HCT116 (cell line): ENCODE measurements at regions not wholly inside any gene's neighbourhood (a gene's known extent, or its start where the extent isn't known, plus 50 kb on each side); places are given as distances from the start of the nearest gene placed in this dataset.

Experiments used
- ATAC-seq: fragments of 200-7000 bp; cut with Tn5 transposase; 2 replicates; pipeline ENCODE4 v1.9.1; 2020; ENCODE audit warnings: mild to moderate bottlenecking, moderate library complexity
- BruUV-seq: library from RNA; stranded (reverse); fragments of 400-500 nt; replicated peaks from 2 replicates; lab custom pipeline; 2021; lab: Mats Ljungman, UMichigan
- CTCF ChIA-PET: fragments of 300-600 bp; sonication (Branson Sonifier 250); formaldehyde crosslinking; loops from one replicate; lab custom pipeline; 2021; ENCODE audit warnings: antibody characterized with exemption; lab: Charles Lee
- POLR2A ChIA-PET: fragments of 300-600, 350-600 bp; sonication (Branson Sonifier 250); formaldehyde crosslinking; loops from one replicate; lab custom pipeline; 2021; ENCODE audit warnings: antibody characterized with exemption; lab: Charles Lee
- RAD21 ChIA-PET, 2 experiments: fragments of 300-600 bp; sonication (Branson Sonifier 250); formaldehyde crosslinking; loops; one replicate each; lab custom pipeline; 2023; ENCODE audit warnings: low total read pairs in 2 of 2; ENCODE audit not compliant: uncharacterized antibody in 2 of 2, unreplicated experiment in 2 of 2, low non-redundant PET in 1 of 2; lab: Charles Lee
- DNase-seq: peaks from one replicate; pipeline ENCODE4 v3.0.0-alpha.2; 2010; ENCODE audit warnings: low read depth, low spot score
- H2AFZ ChIP-seq: fragments of 200-600 bp; shearing (Covaris generic), sonication (generic); 2 replicates; pipeline ENCODE4 v1.6.1; 2017; ENCODE audit warnings: low read depth, mixed run types, mixed read lengths, antibody characterized with exemption, low read length; ENCODE audit not compliant: poor library complexity, severe bottlenecking
- H3K27ac ChIP-seq: 2 replicates; pipeline ENCODE4 v1.5.1; 2012; ENCODE audit warnings: low read depth, low read length
- H3K27me3 ChIP-seq: fragments of 200-600 bp; sonication (generic); 2 replicates; pipeline ENCODE4 v1.6.1; 2016; ENCODE audit warnings: mixed run types, low read length, mixed read lengths; ENCODE audit not compliant: insufficient read depth
- H3K36me3 ChIP-seq, 2 experiments: fragments of 200-500 bp in 1 of 2; fragments of 200-600 bp in 1 of 2; sonication (Bioruptor generic) in 1 of 2; sonication (generic) in 1 of 2; 2 replicates each; pipeline versions ENCODE4 v1.5.1 to v1.6.1; 2014 to 2016; ENCODE audit warnings: low read length in 2 of 2, inconsistent platforms in 1 of 2, mixed read lengths in 1 of 2, mixed run types in 1 of 2; ENCODE audit not compliant: insufficient read depth in 2 of 2, control insufficient read depth in 1 of 2
- H3K4me1 ChIP-seq, 2 experiments: fragments of 200-600 bp in 1 of 2; sonication (generic) in 1 of 2; 2 replicates each; pipeline versions ENCODE4 v1.5.1 to v1.6.1; 2012 to 2017; ENCODE audit warnings: low read length in 2 of 2, inconsistent platforms in 1 of 2, mild to moderate bottlenecking in 1 of 2, mixed read lengths in 1 of 2, mixed run types in 1 of 2, moderate library complexity in 1 of 2; ENCODE audit not compliant: insufficient read depth in 2 of 2, control insufficient read depth in 1 of 2
- H3K4me2 ChIP-seq: fragments of 200-600 bp; sonication (generic); 2 replicates; pipeline ENCODE4 v1.6.1; 2017; ENCODE audit warnings: mixed run types, low read length, mixed read lengths
- H3K4me3 ChIP-seq, 2 experiments: fragments of 200-600 bp in 1 of 2; sonication (generic) in 1 of 2; replicated peaks in 1 of 2; 2 replicates each; pipeline ENCODE4 v1.5.1; 2011 to 2016; ENCODE audit warnings: low read length in 2 of 2, control low read depth in 1 of 2, low read depth in 1 of 2, mild to moderate bottlenecking in 1 of 2, mixed read lengths in 1 of 2, mixed run types in 1 of 2
- H3K79me2 ChIP-seq: fragments of 200-600 bp; sonication (generic); 2 replicates; pipeline ENCODE4 v1.6.1; 2017; ENCODE audit warnings: mild to moderate bottlenecking, mixed run types, low read length, moderate library complexity, mixed read lengths; ENCODE audit not compliant: insufficient read depth
- H3K9ac ChIP-seq: fragments of 200-600 bp; sonication (generic); 2 replicates; pipeline ENCODE4 v1.6.1; 2016; ENCODE audit warnings: low read length, mixed read lengths
- H3K9me2 ChIP-seq: fragments of 200-600 bp; sonication (generic), shearing (Covaris generic); 2 replicates; pipeline ENCODE4 v1.6.1; 2017; ENCODE audit warnings: mixed run types, mild to moderate bottlenecking, moderate library complexity; ENCODE audit not compliant: insufficient read depth
- H3K9me3 ChIP-seq, 2 experiments: fragments of 200-500 bp in 1 of 2; fragments of 200-600 bp in 1 of 2; sonication (Bioruptor generic) in 1 of 2; sonication (generic) in 1 of 2; 2 replicates each; pipeline ENCODE4 v1.6.1; 2014 to 2017; ENCODE audit warnings: low read length in 2 of 2, mixed read lengths in 2 of 2, inconsistent platforms in 1 of 2, low read depth in 1 of 2, mild to moderate bottlenecking in 1 of 2, mixed run types in 1 of 2, moderate library complexity in 1 of 2; ENCODE audit not compliant: control insufficient read depth in 1 of 2, insufficient read depth in 1 of 2
- H4K20me1 ChIP-seq: fragments of 200-600 bp; sonication (generic), shearing (Covaris generic); 2 replicates; pipeline ENCODE4 v1.6.1; 2017; ENCODE audit warnings: mixed run types, mild to moderate bottlenecking, moderate library complexity; ENCODE audit not compliant: insufficient read depth
- CBX3 ChIP-seq: IDR thresholded peaks from 2 replicates; pipeline ENCODE4 v1.6.1; 2012; ENCODE audit warnings: low read depth
- ELF1 ChIP-seq: IDR thresholded peaks from 2 replicates; pipeline ENCODE4 v1.6.1; 2012; ENCODE audit warnings: low read depth, borderline replicate concordance
- EZH2phosphoT487 ChIP-seq: fragments of 200-600 bp; IDR thresholded peaks from 2 replicates; pipeline ENCODE4 v1.6.1; 2018; ENCODE audit warnings: antibody characterized with exemption, borderline replicate concordance
- RAD21 ChIP-seq: IDR thresholded peaks from 2 replicates; pipeline ENCODE4 v1.6.1; 2012; ENCODE audit warnings: low read depth, mild to moderate bottlenecking
- SIN3A ChIP-seq: IDR thresholded peaks from 2 replicates; pipeline ENCODE4 v1.6.1; 2012; ENCODE audit warnings: low read depth
- TCF7L2 ChIP-seq: IDR thresholded peaks from 2 replicates; pipeline ENCODE4 v1.7.0; 2011; ENCODE audit warnings: borderline replicate concordance, inconsistent platforms; ENCODE audit not compliant: insufficient read depth, insufficient read length; ENCODE audit errors: extremely low read depth
- YY1 ChIP-seq: IDR thresholded peaks from 2 replicates; pipeline ENCODE4 v1.6.1; 2011; ENCODE audit warnings: low read length, low read depth, moderate library complexity, mild to moderate bottlenecking; ENCODE audit not compliant: insufficient replicate concordance; ENCODE audit errors: extremely low read depth
- ZNF274 ChIP-seq: fragments of 200-500 bp; sonication (Bioruptor generic); IDR thresholded peaks from 2 replicates; pipeline ENCODE4 v1.6.1; 2014; ENCODE audit warnings: mild to moderate bottlenecking, low read depth, low read length, inconsistent platforms
- intact Hi-C: fragments of 100-400 bp; cut with micrococcal nuclease; formaldehyde crosslinking; loops from 2 replicates; pipeline ENCODE4 v1.10.0; 2022
- TF ChIP-seq, protein P1 (sequence below): IDR thresholded peaks from 2 replicates; pipeline ENCODE4 v1.6.1; 2011; ENCODE audit warnings: mild to moderate bottlenecking, low read length, moderate library complexity; ENCODE audit not compliant: insufficient replicate concordance; ENCODE audit errors: extremely low read depth

DNA sequence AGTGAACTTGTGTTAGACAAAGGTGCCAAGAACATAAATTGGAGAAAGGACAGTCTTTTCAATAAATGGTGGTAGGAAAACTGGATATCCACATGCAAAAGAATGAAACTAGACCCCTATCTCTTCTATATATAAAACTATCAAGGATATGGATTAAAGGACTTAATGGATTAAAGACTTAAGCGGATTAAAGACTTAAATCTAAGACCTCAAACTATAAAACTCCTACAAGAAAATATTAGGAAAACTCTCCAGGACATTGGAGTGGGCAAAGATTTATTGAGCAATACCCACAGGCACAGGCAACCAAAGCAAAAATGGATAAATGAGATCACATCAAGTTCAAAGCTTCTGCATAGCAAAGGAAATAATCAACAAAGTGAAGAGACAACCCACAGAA, 242.9 kb upstream of the MEOX2 start:
- H3K4me3 ChIP-seq = no peak overlapping the region
- no peaks in the 10 kb centered on the region for H3K79me2 ChIP-seq
- ATAC-seq = no peak
- TF ChIP-seq RAD21 = no peak
- TF ChIP-seq ELF1 = no peak
- TF ChIP-seq CBX3 = no peak
- TF ChIP-seq SIN3A = no peak
- TF ChIP-seq, protein P1, sequence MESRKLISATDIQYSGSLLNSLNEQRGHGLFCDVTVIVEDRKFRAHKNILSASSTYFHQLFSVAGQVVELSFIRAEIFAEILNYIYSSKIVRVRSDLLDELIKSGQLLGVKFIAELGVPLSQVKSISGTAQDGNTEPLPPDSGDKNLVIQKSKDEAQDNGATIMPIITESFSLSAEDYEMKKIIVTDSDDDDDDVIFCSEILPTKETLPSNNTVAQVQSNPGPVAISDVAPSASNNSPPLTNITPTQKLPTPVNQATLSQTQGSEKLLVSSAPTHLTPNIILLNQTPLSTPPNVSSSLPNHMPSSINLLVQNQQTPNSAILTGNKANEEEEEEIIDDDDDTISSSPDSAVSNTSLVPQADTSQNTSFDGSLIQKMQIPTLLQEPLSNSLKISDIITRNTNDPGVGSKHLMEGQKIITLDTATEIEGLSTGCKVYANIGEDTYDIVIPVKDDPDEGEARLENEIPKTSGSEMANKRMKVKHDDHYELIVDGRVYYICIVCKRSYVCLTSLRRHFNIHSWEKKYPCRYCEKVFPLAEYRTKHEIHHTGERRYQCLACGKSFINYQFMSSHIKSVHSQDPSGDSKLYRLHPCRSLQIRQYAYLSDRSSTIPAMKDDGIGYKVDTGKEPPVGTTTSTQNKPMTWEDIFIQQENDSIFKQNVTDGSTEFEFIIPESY = no peak
- no peak for TF ChIP-seq ZNF274
- POLR2A ChIA-PET = no interaction called here
- H3K27me3 ChIP-seq = no peaks in the 10 kb centered on the region
- RAD21 ChIA-PET = no interaction called here
- H3K4me2 ChIP-seq = no peak overlapping the region
- BruUV-seq = no TSS peak
- H3K9me2 ChIP-seq = no peaks in the 10 kb centered on the region
- H3K4me1 ChIP-seq = no peaks in the 10 kb centered on the region
- intact Hi-C loops = no loop called here
- DNase-seq = no peak
- H3K27ac ChIP-seq = no peak overlapping the region
- H3K9ac ChIP-seq = no peak overlapping the region
- CTCF ChIA-PET = no interaction called here
- H2AFZ ChIP-seq = no peak overlapping the region
- no peaks in the 10 kb centered on the region for H3K36me3 ChIP-seq
- no peaks in the 10 kb centered on the region for H4K20me1 ChIP-seq
- H3K9me3 ChIP-seq = no peaks in the 10 kb centered on the region

DNA sequence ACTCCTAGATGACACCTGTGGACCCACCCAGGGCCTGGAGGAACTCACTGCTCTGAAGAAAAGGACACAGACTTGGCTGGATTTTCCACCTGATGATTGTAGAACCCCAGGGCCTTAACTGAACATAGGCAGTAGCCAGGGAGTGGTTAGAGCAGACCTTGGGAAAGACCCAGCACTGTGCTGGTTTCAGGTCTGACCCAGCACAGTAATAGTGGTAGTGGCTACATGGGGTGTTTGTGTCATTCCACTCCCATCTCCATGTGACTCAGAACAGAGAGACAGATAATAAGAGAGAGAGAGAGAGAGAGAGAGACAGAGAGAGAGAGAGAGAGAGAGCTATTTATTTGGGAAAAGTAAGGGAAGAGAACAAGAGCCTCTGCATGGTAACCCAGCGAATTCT, 239.1 kb upstream of the MEOX2 start:
- intact Hi-C loops = no loop called here
- Histone ChIP-seq H4K20me1 (no peaks in the 10 kb centered on the region), H3K9me2 (no peaks in the 10 kb centered on the region), H3K27me3 (no peaks in the 10 kb centered on the region), H3K79me2 (no peaks in the 10 kb centered on the region), H3K4me2 (no peak overlapping the region), H3K36me3 (no peaks in the 10 kb centered on the region), H3K27ac (no peak overlapping the region), H3K4me1 (no peaks in the 10 kb centered on the region), H3K9ac (no peak overlapping the region), H2AFZ (no peak overlapping the region), H3K9me3 (no peaks in the 10 kb centered on the region), H3K4me3 (no peak overlapping the region)
- BruUV-seq = no TSS peak
- ChIA-PET CTCF (no interaction called here), RAD21 (no interaction called here), POLR2A (no interaction called here)
- ATAC-seq (no peak), DNase-seq (no peak)
- TF ChIP-seq TCF7L2 = no peak
- TF ChIP-seq SIN3A = no peak
- TF ChIP-seq EZH2phosphoT487 = no peak
- TF ChIP-seq YY1 = no peak
- no peak for TF ChIP-seq ZNF274
